Skin epidermis (tissue), 12 donors: ENCODE measurements at regions not wholly inside any gene's neighbourhood (a gene's known extent, or its start where the extent isn't known, plus 50 kb on each side); places are given as distances from the start of the nearest gene placed in this dataset.

ENCODE experiments used
- H3K27ac ChIP-seq, 21 experiments: fragments of 200-600 bp; sonication (generic) in 11 of 21; one replicate each; pipeline ENCODE4 v1.5.0; 2020; ENCODE audit warnings: mild to moderate bottlenecking in 3 of 21, inconsistent platforms in 2 of 21, moderate library complexity in 2 of 21
- H3K4me3 ChIP-seq, 7 experiments: fragments of 200-600 bp; sonication (generic) in 2 of 7; one replicate each; pipeline ENCODE4 v1.5.0; 2020; ENCODE audit warnings: inconsistent platforms in 2 of 7, mild to moderate bottlenecking in 2 of 7, moderate library complexity in 1 of 7

GRCh38 chr16:73669535-73670274, 621.8 kb upstream of the ZFHX3 start:
- Histone ChIP-seq H3K4me3 (no peak overlapping the region), H3K27ac (no peak overlapping the region)

DNA sequence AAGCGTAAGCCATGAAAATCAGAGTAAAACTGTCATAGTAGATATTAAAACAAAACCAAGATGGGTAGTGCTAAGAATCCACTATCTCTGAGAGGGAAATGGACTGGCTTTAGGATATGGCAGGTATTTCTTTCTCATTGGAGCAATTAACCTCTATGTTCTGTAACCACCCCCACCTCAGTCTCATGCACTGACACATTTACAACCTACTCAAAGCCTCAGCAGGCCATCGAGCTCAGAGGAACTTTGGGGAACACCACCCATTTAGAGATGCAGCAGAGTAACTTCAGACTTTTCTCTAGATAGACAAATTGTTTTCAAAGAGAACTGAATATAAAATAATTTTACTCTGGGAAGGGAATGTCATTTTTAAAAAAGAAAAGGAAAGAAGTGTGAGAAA, 615.8 kb upstream of the ZFHX3 start:
- H3K27ac ChIP-seq: no peak overlapping the region
- H3K4me3 ChIP-seq: no peak overlapping the region

- Histone ChIP-seq H3K4me3 (no peak overlapping the region), H3K27ac (no peak overlapping the region)
Measured at GRCh38 chr16:73636196-73636595, 588.3 kb upstream of the ZFHX3 start.

DNA sequence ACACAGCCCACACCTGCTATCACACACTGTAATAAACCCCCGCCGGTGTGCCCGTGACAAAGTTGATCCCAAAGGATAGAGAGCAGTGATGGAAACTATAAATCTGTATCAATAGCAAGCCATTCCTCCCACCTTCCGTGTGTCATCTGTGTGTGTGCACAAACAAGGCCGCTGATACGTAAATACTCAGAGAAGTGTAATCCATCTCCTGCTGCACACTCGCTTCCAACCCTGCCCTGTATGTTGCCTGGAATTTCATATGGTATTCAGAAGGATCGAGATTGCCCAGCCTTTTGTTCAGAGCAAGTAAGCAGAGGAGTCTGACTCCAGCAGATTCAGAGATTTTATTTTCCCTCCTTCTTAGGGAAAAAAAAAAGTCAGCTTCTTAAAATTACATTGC, 581.1 kb upstream of the ZFHX3 start:
- Histone ChIP-seq H3K4me3 (no peak overlapping the region), H3K27ac (no peak overlapping the region)

DNA sequence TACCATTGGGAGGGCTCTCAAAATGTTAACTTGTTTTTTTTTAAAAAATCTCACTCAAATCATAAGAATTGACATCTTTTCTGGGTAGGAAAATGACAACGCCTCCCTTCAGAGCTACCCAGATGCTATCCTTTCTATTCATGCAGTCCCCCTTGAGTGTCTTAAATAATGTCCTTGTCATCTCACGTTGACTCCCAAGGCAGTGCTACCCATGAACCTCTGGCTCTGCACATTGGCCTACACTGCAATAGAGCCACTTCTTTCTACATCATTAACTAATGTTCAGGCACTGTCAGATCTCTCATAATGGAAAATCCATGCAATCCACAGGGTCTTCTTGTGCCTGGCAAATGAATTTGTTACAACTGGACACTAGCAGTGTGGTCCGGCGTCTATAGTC, 569.8 kb upstream of the ZFHX3 start:
- Histone ChIP-seq H3K4me3 (no peak overlapping the region), H3K27ac (no peak overlapping the region)

- Histone ChIP-seq H3K4me3 (no peak overlapping the region), H3K27ac (no peak overlapping the region)
Measured at GRCh38 chr16:73616770-73617169, 568.8 kb upstream of the ZFHX3 start.

DNA sequence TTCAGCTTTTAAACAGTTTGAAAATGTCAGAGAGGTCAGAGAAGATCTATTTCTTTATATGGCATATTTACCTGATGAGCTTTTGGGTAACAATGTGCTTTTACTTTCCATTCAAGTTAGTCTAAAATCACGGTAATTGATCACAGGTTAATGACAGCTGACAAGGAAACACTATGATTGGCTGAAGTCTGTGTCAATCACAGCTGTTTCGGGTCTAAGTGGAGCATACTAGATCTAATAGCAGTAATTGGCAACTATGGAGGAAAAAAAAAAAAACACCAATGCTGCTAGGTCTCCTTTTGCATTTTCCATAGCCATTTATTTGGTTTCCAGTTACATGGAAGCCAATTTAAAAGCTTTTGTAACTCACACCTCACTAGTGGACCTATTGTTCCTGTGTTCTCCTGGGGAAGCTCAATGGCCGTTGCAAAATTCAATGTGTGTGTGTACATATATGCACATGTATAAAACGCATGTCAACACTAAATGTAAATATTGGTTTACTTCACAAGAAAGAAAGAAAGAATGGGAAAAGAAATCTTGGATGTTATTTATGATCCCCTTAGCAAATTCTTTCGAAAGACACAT, 568.3 kb upstream of the ZFHX3 start:
- no peak overlapping the region for H3K4me3 ChIP-seq
- H3K27ac ChIP-seq: no peak overlapping the region

DNA sequence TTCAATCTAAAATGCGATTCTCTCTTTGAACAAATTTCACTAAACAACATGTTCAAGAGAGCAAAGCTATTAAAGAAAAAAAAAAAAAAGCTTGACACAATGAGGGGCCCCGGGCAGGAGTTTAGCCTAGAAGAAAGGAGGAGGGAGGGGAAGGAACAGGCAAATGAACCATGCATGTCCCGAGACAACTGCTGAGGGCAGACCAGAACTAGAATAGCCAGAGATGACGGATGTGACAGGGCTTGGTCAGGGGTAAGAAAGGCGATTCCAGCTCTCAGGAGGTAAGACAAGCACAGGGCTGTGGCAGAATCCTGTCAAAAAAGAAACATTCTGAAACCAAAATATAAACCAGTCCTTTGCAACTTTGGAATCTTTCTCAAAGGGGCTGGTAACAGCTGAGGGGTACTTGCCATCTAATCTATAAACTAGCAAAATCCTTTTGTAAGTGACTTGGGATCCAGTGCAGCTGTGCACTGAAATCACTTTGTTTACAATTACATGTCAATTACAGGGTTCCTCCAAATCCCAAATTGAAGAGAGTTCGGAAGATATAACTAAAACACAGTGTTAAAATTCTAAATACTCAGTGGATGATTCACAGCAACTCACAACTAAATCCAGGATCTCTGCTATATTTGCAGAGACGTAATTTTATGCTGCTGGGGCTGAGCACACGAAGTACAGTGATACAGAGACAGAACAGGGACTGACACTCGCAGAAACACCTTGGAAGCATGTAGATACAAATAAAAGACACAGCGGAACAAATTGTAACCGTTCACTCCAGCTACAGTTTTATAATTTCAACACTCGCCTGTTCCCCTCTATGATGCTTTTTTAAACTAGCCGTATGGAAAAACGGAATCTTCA, 567.4 kb upstream of the ZFHX3 start:
- H3K27ac ChIP-seq: no peak overlapping the region
- no peak overlapping the region for H3K4me3 ChIP-seq

GRCh38 chr16:73614131-73614530, 566.2 kb upstream of the ZFHX3 start:
- Histone ChIP-seq H3K4me3 (no peak overlapping the region), H3K27ac (no peak overlapping the region)

GRCh38 chr16:73610605-73611156, 562.8 kb upstream of the ZFHX3 start:
- Histone ChIP-seq H3K4me3 (no peak overlapping the region), H3K27ac (no peak overlapping the region)

DNA sequence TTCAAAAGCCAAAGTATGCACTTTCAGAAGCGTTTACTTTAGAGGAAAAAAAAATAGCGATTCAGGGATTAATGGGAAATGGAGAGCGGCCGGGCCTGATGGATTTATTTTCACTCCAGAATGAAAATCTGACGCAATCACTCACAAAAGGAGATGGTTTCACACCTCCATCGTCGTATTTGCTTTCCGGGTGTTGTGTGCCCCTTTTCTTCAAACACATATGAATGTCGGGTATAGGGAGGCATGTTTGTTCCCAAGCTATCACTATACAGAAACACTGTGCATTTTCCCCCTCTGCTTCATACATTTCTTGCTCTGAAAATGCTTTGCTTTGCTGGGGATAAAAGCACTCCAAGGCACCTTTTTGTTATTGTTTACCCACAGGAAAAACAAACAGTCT, 562.2 kb upstream of the ZFHX3 start:
- no peak overlapping the region for H3K27ac ChIP-seq
- no peak overlapping the region for H3K4me3 ChIP-seq

GRCh38 chr16:73608911-73609310, 561.0 kb upstream of the ZFHX3 start:
- H3K27ac ChIP-seq: no peak overlapping the region

DNA sequence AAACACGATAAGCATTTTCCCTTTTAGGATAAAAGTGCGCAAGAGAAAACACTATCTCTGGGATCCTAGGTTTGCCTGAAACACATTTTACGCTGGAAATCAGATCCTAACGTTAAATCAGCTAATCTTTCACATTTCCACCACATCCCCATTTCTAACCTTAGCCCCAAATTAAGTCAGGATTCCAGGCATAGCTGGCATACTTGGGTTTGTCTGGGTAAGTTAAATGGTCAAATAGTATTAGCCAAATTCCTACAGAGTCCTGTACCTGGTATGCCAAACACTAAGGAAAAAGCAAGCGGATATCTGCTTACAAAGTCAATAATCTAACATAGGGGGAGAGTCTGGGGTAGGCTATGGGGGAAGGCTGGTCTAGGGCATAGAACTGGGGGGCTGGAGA, 557.4 kb upstream of the ZFHX3 start:
- Histone ChIP-seq H3K27ac (no peak overlapping the region), H3K4me3 (no peak overlapping the region)

More at GRCh38 chr16:73608911-73609310, 561.0 kb upstream of the ZFHX3 start:
- no peak overlapping the region for H3K4me3 ChIP-seq

GRCh38 chr16:73601911-73602310, 554.0 kb upstream of the ZFHX3 start:
- Histone ChIP-seq H3K4me3 (no peak overlapping the region), H3K27ac (no peak overlapping the region)

- Histone ChIP-seq H3K4me3 (no peak overlapping the region), H3K27ac (no peak overlapping the region)
Measured at GRCh38 chr16:73599870-73600269, 551.9 kb upstream of the ZFHX3 start.

DNA sequence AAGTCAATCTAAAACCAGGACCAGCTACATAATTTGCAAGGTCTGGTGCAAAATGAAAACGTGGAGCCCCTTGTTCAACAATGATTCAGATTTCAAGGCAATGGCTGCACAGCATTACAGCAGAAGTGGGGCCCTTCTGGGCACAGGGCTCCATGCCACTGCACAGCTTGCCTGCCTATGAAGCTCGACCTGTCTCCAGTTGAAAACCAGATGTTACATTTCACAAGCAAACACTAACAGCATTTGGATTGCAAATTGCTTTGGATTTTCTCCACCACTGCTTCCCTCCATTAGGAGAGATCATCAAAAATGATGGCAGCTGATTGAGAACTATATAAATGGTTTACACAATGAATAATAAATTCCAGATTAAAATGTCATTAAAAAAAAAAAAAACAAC, 551.4 kb upstream of the ZFHX3 start:
- Histone ChIP-seq H3K27ac (no peak overlapping the region), H3K4me3 (no peak overlapping the region)

DNA sequence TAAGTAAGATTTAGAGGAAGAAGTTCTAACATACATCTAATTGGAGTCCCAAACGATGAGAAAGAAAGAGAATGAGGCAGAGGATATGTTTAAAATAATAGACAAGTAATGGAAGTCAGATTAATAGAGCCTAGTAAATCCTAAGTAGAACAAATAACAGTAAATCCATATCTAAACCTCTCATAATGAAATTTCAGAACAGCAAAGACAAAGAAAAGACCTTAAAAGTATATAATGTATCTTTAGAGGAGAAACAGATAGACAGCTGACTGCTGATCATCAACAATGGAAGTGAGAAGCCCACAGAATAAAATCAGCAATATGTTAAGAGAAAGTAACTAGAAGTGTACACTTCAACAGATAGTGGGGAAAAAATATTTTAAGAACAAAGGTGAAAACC, 536.2 kb upstream of the ZFHX3 start:
- Histone ChIP-seq H3K27ac (no peak overlapping the region), H3K4me3 (no peak overlapping the region)

- H3K27ac ChIP-seq: no peak overlapping the region
- no peak overlapping the region for H3K4me3 ChIP-seq
Measured at GRCh38 chr16:73572135-73572828, 524.4 kb upstream of the ZFHX3 start.

GRCh38 chr16:73569266-73569980, 521.5 kb upstream of the ZFHX3 start:
- no peak overlapping the region for H3K27ac ChIP-seq
- no peak overlapping the region for H3K4me3 ChIP-seq
